Endodermal cell (in vitro differentiated cells): ENCODE measurements at regions not wholly inside any gene's neighbourhood (a gene's known extent, or its start where the extent isn't known, plus 50 kb on each side); places are given as distances from the start of the nearest gene placed in this dataset.

Experiments used
- DNase-seq: peaks from one replicate; pipeline ENCODE4 v3.0.0-alpha.2; 2017
- H3K27ac ChIP-seq: 2 replicates; pipeline ENCODE4 v1.5.1; 2013; ENCODE audit warnings: mild to moderate bottlenecking, low read depth, low read length, moderate library complexity
- H3K27me3 ChIP-seq: 2 replicates; pipeline ENCODE4 v1.6.1; 2013; ENCODE audit warnings: mild to moderate bottlenecking, low read length, moderate library complexity; ENCODE audit not compliant: insufficient read depth, control insufficient read depth, poor library complexity, severe bottlenecking
- H3K36me3 ChIP-seq: 2 replicates; pipeline ENCODE4 v1.7.0; 2013; ENCODE audit warnings: mild to moderate bottlenecking, low read length, moderate library complexity; ENCODE audit not compliant: control insufficient read depth, insufficient read depth
- H3K4me1 ChIP-seq: one replicate; pipeline ENCODE4 v1.7.0; 2013; ENCODE audit warnings: low read length; ENCODE audit not compliant: control insufficient read depth, insufficient read depth
- H3K4me3 ChIP-seq: 2 replicates; pipeline ENCODE4 v1.5.1; 2013; ENCODE audit warnings: mild to moderate bottlenecking, low read length, moderate library complexity
- H3K9ac ChIP-seq: 2 replicates; pipeline ENCODE4 v1.6.1; 2013; ENCODE audit warnings: mild to moderate bottlenecking, low read length, moderate library complexity; ENCODE audit not compliant: poor library complexity, severe bottlenecking; ENCODE audit errors: extremely low read depth
- H3K9me3 ChIP-seq: 2 replicates; pipeline ENCODE4 v1.6.1; 2013; ENCODE audit warnings: mild to moderate bottlenecking, low read length, moderate library complexity; ENCODE audit not compliant: control insufficient read depth
- H3K27ac Mint-ChIP-seq: 2 replicates; pipeline ENCODE4 v1.8.0; 2020; ENCODE audit warnings: mixed read lengths
- H3K27me3 Mint-ChIP-seq: 2 replicates; pipeline ENCODE4 v1.8.0; 2021; ENCODE audit warnings: mild to moderate bottlenecking, mixed read lengths; ENCODE audit not compliant: insufficient read depth
- H3K36me3 Mint-ChIP-seq: 2 replicates; pipeline ENCODE4 v1.8.0; 2020; ENCODE audit warnings: low read depth, mixed read lengths
- H3K4me1 Mint-ChIP-seq: 2 replicates; pipeline ENCODE4 v1.8.0; 2020; ENCODE audit warnings: mixed read lengths
- H3K4me3 Mint-ChIP-seq: 2 replicates; pipeline ENCODE4 v1.8.0; 2020; ENCODE audit warnings: mild to moderate bottlenecking, moderate library complexity, mixed read lengths
- H3K9me3 Mint-ChIP-seq: 2 replicates; pipeline ENCODE4 v1.8.0; 2020; ENCODE audit warnings: mild to moderate bottlenecking, mixed read lengths
- CTCF ChIP-seq: fragments of 200-600 bp; sonication (generic); conservative IDR thresholded peaks from 2 replicates; pipeline ENCODE4 v1.5.0; 2021; ENCODE audit warnings: antibody characterized with exemption, mild to moderate bottlenecking
- WGBS, 2 experiments: methylation state at CpG; one replicate each; pipeline versions ENCODE4 v1.1.5 to v1.1.7; 2013; ENCODE audit warnings: missing lambda C conversion rate in 2 of 2, mixed read lengths in 1 of 2; ENCODE audit not compliant: insufficient coverage in 1 of 2, insufficient read length in 1 of 2; 5-methylcytosine and 5-hydroxymethylcytosine counted together

- 42 to 48% methylated on average over 2 of the region's 2 CpGs for WGBS, 2 experiments
- Histone ChIP-seq H3K27me3 (no peaks in the 10 kb centered on the region), H3K27ac (no peak overlapping the region), H3K9me3 (no peaks in the 10 kb centered on the region), H3K36me3 (no peaks in the 10 kb centered on the region), H3K9ac (no peak overlapping the region), H3K4me1 (peaks cover under 1% of the 10 kb centered on the region), H3K4me3 (no peak overlapping the region)
- Mint-ChIP-seq H3K9me3 (no peaks in the 10 kb centered on the region), H3K27ac (no peak overlapping the region), H3K27me3 (no peaks in the 10 kb centered on the region), H3K4me1 (no peaks in the 10 kb centered on the region), H3K36me3 (no peaks in the 10 kb centered on the region), H3K4me3 (no peak overlapping the region)
- DNase-seq, result no peak
- TF ChIP-seq CTCF, result no peak
These were observed 231.3 kb upstream of the ARHGEF26 start for GRCh38 chr3:153889905-153890334.

- no peak overlapping the region for H3K4me3 ChIP-seq
- H3K9me3 ChIP-seq, result no peaks in the 10 kb centered on the region
- WGBS, 2 experiments, result 76 to 94% methylated on average over 2 to 5 of the region's 5 CpGs
- H3K9me3 Mint-ChIP-seq, result no peaks in the 10 kb centered on the region
- no peak for DNase-seq
- peaks cover 3% of the 10 kb centered on the region for H3K4me1 ChIP-seq
- no peak overlapping the region for H3K4me3 Mint-ChIP-seq
- H3K36me3 Mint-ChIP-seq, result no peaks in the 10 kb centered on the region
- no peak overlapping the region for H3K27ac Mint-ChIP-seq
- peaks cover 5% of the 10 kb centered on the region for H3K4me1 Mint-ChIP-seq
- TF ChIP-seq CTCF, result no peak
- no peak overlapping the region for H3K9ac ChIP-seq
- H3K27me3 ChIP-seq, result no peaks in the 10 kb centered on the region
- no peak overlapping the region for H3K27ac ChIP-seq
- H3K36me3 ChIP-seq, result no peaks in the 10 kb centered on the region
- no peaks in the 10 kb centered on the region for H3K27me3 Mint-ChIP-seq
These were observed 229.1 kb upstream of the ARHGEF26 start for GRCh38 chr3:153892126-153892525.

- H3K4me3 Mint-ChIP-seq, result no peak overlapping the region
These were observed 226.3 kb upstream of the ARHGEF26 start for GRCh38 chr3:153894857-153895256.

More at GRCh38 chr3:153894857-153895256, 226.3 kb upstream of the ARHGEF26 start:
- no peak for TF ChIP-seq CTCF
- no peak overlapping the region for H3K27ac ChIP-seq
- H3K9ac ChIP-seq, result no peak overlapping the region
- H3K27me3 ChIP-seq, result no peaks in the 10 kb centered on the region
- no peak overlapping the region for H3K4me3 ChIP-seq
- no peaks in the 10 kb centered on the region for H3K9me3 ChIP-seq
- H3K36me3 ChIP-seq, result no peaks in the 10 kb centered on the region
- H3K4me1 Mint-ChIP-seq, result peaks cover 5% of the 10 kb centered on the region
- DNase-seq, result no peak
- no peaks in the 10 kb centered on the region for H3K36me3 Mint-ChIP-seq
- H3K4me1 ChIP-seq, result peaks cover 3% of the 10 kb centered on the region
- WGBS, 2 experiments, result 88 to 100% methylated on average over 1 of the region's 1 CpG
- no peaks in the 10 kb centered on the region for H3K27me3 Mint-ChIP-seq
- no peak overlapping the region for H3K27ac Mint-ChIP-seq
- no peaks in the 10 kb centered on the region for H3K9me3 Mint-ChIP-seq
